HEK293 (cell line): ENCODE measurements at regions not wholly inside any gene's neighbourhood (a gene's known extent, or its start where the extent isn't known, plus 50 kb on each side); places are given as distances from the start of the nearest gene placed in this dataset.
A peak's percentile ranks its signal among the peaks of the same experiment; 100 is the strongest.

Experiments
- CTCF ChIA-PET: fragments of 350-600 bp; formaldehyde crosslinking; extraction: SDS; loops from one replicate; lab custom pipeline; 2021; ENCODE audit warnings: antibody characterized with exemption; lab: Yijun Ruan, JAX
- POLR2A ChIA-PET: fragments of 300-600 bp; formaldehyde crosslinking; extraction: SDS; loops from one replicate; lab custom pipeline; 2020; ENCODE audit warnings: antibody characterized with exemption, inconsistent platforms; lab: Yijun Ruan, JAX
- H3K27ac ChIP-seq: fragments of 200-500 bp; sonication (Bioruptor generic); 2 replicates; pipeline ENCODE4 v1.5.1; 2014; ENCODE audit warnings: low read depth, low read length, control low read depth, inconsistent platforms; ENCODE audit errors: extremely low read depth
- H3K36me3 ChIP-seq, 2 experiments: fragments of 200-500 bp in 1 of 2; sonication (Bioruptor generic) in 1 of 2; 1 replicate in 1 of 2; 2 replicates in 1 of 2; pipeline ENCODE4 v1.5.1; 2014 to 2017; ENCODE audit warnings: inconsistent platforms in 2 of 2, low read length in 2 of 2; ENCODE audit not compliant: control insufficient read depth in 2 of 2, insufficient read depth in 1 of 2
- H3K4me1 ChIP-seq: fragments of 200-500 bp; sonication (Bioruptor generic); 2 replicates; pipeline ENCODE4 v1.5.1; 2014; ENCODE audit warnings: mild to moderate bottlenecking, low read length, inconsistent platforms; ENCODE audit not compliant: control insufficient read depth, insufficient read depth
- H3K4me3 ChIP-seq: 2 replicates; pipeline ENCODE4 v1.5.1; 2011; ENCODE audit warnings: low read depth, mild to moderate bottlenecking, control low read depth, low read length, moderate library complexity
- H3K9me3 ChIP-seq: fragments of 200-500 bp; sonication (Bioruptor generic); 2 replicates; pipeline ENCODE4 v1.5.1; 2014; ENCODE audit warnings: low read depth, low read length, inconsistent platforms; ENCODE audit not compliant: control insufficient read depth, insufficient read depth
- CTCF ChIP-seq: fragments of 450-650 bp; formaldehyde crosslinking; IDR thresholded peaks from 2 replicates; pipeline ENCODE4 v1.5.1; 2016; ENCODE audit warnings: missing biosample characterization, missing genetic modification characterization
- KLF7 ChIP-seq: fragments of 450-650 bp; formaldehyde crosslinking; IDR thresholded peaks from 2 replicates; pipeline ENCODE4 v1.5.1; 2016; ENCODE audit warnings: missing biosample characterization, missing genetic modification characterization, borderline replicate concordance
- MZF1 ChIP-seq: fragments of 450-650 bp; formaldehyde crosslinking; IDR thresholded peaks from 2 replicates; pipeline ENCODE4 v1.5.1; 2017; ENCODE audit warnings: missing biosample characterization, missing genetic modification characterization, borderline replicate concordance
- YY1 ChIP-seq: fragments of 450-650 bp; formaldehyde crosslinking; IDR thresholded peaks from 2 replicates; pipeline ENCODE4 v1.5.1; 2018; ENCODE audit warnings: missing biosample characterization, missing genetic modification characterization
- ZBTB11 ChIP-seq: fragments of 450-650 bp; formaldehyde crosslinking; conservative IDR thresholded peaks from 2 replicates; pipeline ENCODE4 v1.5.1; 2016; ENCODE audit warnings: low read depth, missing biosample characterization, missing genetic modification characterization
- ZNF114 ChIP-seq: fragments of 450-650 bp; formaldehyde crosslinking; IDR thresholded peaks from 2 replicates; pipeline ENCODE4 v1.5.0; 2017; ENCODE audit warnings: missing biosample characterization, missing genetic modification characterization
- ZNF202 ChIP-seq: fragments of 450-650 bp; formaldehyde crosslinking; IDR thresholded peaks from 2 replicates; pipeline ENCODE4 v1.5.1; 2016; ENCODE audit warnings: missing biosample characterization, missing genetic modification characterization, borderline replicate concordance
- ZNF26 ChIP-seq: fragments of 450-650 bp; formaldehyde crosslinking; IDR thresholded peaks from 2 replicates; pipeline ENCODE4 v1.5.1; 2016; ENCODE audit warnings: missing biosample characterization, missing genetic modification characterization
- ZNF37A ChIP-seq: fragments of 450-650 bp; IDR thresholded peaks from 2 replicates; pipeline ENCODE4 v1.5.1; 2018; ENCODE audit warnings: missing biosample characterization, missing genetic modification characterization
- ZNF530 ChIP-seq: fragments of 450-650 bp; formaldehyde crosslinking; IDR thresholded peaks from 2 replicates; pipeline ENCODE4 v1.5.1; 2016; ENCODE audit warnings: low read depth, missing biosample characterization, missing genetic modification characterization
- ZNF544 ChIP-seq: fragments of 450-650 bp; formaldehyde crosslinking; IDR thresholded peaks from 2 replicates; pipeline ENCODE4 v1.5.0; 2017; ENCODE audit warnings: missing biosample characterization, missing genetic modification characterization
- ZNF561 ChIP-seq: fragments of 450-650 bp; IDR thresholded peaks from 2 replicates; pipeline ENCODE4 v1.5.1; 2018; ENCODE audit warnings: missing biosample characterization, missing genetic modification characterization, borderline replicate concordance
- ZNF654 ChIP-seq: fragments of 450-650 bp; formaldehyde crosslinking; IDR thresholded peaks from 2 replicates; pipeline ENCODE4 v1.5.1; 2016; ENCODE audit warnings: low read depth, missing biosample characterization, missing genetic modification characterization
- ZNF670 ChIP-seq: fragments of 450-650 bp; formaldehyde crosslinking; IDR thresholded peaks from 2 replicates; pipeline ENCODE4 v1.5.1; 2016; ENCODE audit warnings: missing biosample characterization, missing genetic modification characterization, low read depth
- ZSCAN30 ChIP-seq: fragments of 450-650 bp; IDR thresholded peaks from 2 replicates; pipeline ENCODE4 v1.5.1; 2018; ENCODE audit warnings: missing biosample characterization, mild to moderate bottlenecking, missing genetic modification characterization, moderate library complexity
- TF ChIP-seq, protein P1 (sequence below): fragments of 450-650 bp; formaldehyde crosslinking; IDR thresholded peaks from 2 replicates; pipeline ENCODE4 v1.5.1; 2016; ENCODE audit warnings: missing biosample characterization, missing genetic modification characterization
- TF ChIP-seq, protein P2 (sequence below): fragments of 450-650 bp; formaldehyde crosslinking; IDR thresholded peaks from 2 replicates; pipeline ENCODE4 v1.5.1; 2016; ENCODE audit warnings: missing biosample characterization, missing genetic modification characterization

- no peak for TF ChIP-seq ZBTB11 (tag by site-specific recombination)
- no peak for TF ChIP-seq ZNF114
- no peak for TF ChIP-seq ZNF561 (tag by site-specific recombination)
- TF ChIP-seq YY1 (tag by site-specific recombination) = no peak
- TF ChIP-seq ZNF26 = no peak
- TF ChIP-seq MZF1 (tag by site-specific recombination) = no peak
These were observed 307.7 kb upstream of the TNP1 start (continued) for GRCh38 chr2:217167531-217167930.

GRCh38 chr2:217166241-217166850 is 306.5 kb upstream of the TNP1 start:
- POLR2A ChIA-PET = interaction anchor here (0.7 kb wide), 1 partner anchor 546 kb away, joined by 4 read pairs; no protein-coding TSS in a partner anchor
- H3K4me3 ChIP-seq = no peak overlapping the region
- CTCF ChIA-PET = interaction anchor here (0.5 to 2.1 kb wide), 38 partner anchors 8 to 622 kb away, joined by 3 to 17 read pairs (median 4); partner anchors contain the start of gene IGFBP5
- H3K36me3 ChIP-seq = no peaks in the 10 kb centered on the region
- no peak for TF ChIP-seq ZNF530 (tag by site-specific recombination)
- TF ChIP-seq, protein P1, sequence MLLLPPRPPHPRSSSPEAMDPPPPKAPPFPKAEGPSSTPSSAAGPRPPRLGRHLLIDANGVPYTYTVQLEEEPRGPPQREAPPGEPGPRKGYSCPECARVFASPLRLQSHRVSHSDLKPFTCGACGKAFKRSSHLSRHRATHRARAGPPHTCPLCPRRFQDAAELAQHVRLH (tag by site-specific recombination) = no peak
- no peak for TF ChIP-seq ZNF670
- TF ChIP-seq, protein P2, sequence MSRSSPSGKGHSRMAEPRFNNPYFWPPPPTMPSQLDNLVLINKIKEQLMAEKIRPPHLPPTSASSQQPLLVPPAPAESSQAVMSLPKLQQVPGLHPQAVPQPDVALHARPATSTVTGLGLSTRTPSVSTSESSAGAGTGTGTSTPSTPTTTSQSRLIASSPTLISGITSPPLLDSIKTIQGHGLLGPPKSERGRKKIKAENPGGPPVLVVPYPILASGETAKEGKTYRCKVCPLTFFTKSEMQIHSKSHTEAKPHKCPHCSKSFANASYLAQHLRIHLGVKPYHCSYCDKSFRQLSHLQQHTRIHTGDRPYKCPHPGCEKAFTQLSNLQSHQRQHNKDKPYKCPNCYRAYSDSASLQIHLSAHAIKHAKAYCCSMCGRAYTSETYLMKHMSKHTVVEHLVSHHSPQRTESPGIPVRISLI (tag by site-specific recombination) = no peak
- TF ChIP-seq ZSCAN30 (tag by site-specific recombination) = no peak
- TF ChIP-seq MZF1 (tag by site-specific recombination) = no peak
- TF ChIP-seq ZNF37A (tag by site-specific recombination) = no peak
- TF ChIP-seq CTCF = peak; percentile 9; the same call in 1 of the 2 replicates
- no peak for TF ChIP-seq ZNF544 (tag by site-specific recombination)
- TF ChIP-seq ZNF654 = peak; percentile 51
- TF ChIP-seq ZNF202 (tag by site-specific recombination) = no peak
- TF ChIP-seq KLF7 (tag by site-specific recombination) = no peak
- peaks cover 9% of the 10 kb centered on the region for H3K4me1 ChIP-seq
- H3K9me3 ChIP-seq = no peaks in the 10 kb centered on the region
- H3K27ac ChIP-seq = no peak overlapping the region
